ENCODE measurements at regions not wholly inside any gene's neighbourhood (a gene's known extent, or its start where the extent isn't known, plus 50 kb on each side); places are given as distances from the start of the nearest gene placed in this dataset.

DNA sequence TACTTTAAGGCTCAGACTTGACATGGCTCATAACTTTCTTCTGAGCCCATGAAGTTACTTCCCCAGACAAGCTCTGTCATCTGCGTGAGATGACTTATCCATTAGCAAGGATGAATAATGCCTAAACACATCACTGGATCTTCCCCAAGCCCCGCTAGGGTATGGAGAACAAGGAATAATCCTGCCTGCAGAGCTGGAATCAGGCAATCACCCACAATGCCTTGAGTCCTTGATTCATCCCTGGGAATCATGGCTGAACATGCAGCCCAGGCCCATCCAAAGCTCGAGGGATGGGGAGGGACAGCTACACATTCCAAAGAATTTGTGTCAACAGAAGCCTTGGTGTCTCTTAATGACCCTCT is 131.7 kb downstream of the PSMG1 start:
- no peaks in the 10 kb centered on the region for H3K36me3 ChIP-seq
- peaks cover 0 to 19% (median 7%) of the 10 kb centered on the region in 6 donors for H3K4me1 ChIP-seq
- H3K9me3 ChIP-seq = no peaks in the 10 kb centered on the region
- H3K27ac ChIP-seq = peak overlapping the region in 3 of 8 donors; percentile 16 to 32 (median 29)
- H3K27me3 ChIP-seq (replicated peaks in 1 of 7) = no peaks in the 10 kb centered on the region
- intact Hi-C loops (cut with DNase I; ENCODE audit: low total_unique reads) = no loop called here
- 75 to 91% (median 86%) methylated on average over 3 of the region's 3 CpGs for WGBS, 5 donors
- no peak overlapping the region for H3K4me3 ChIP-seq
- TF ChIP-seq POLR2A (IDR thresholded peaks at IDR 0.05) (no peak), POLR2AphosphoS5 (IDR thresholded peaks at IDR 0.05) (no peak)
- TF ChIP-seq, protein P1, sequence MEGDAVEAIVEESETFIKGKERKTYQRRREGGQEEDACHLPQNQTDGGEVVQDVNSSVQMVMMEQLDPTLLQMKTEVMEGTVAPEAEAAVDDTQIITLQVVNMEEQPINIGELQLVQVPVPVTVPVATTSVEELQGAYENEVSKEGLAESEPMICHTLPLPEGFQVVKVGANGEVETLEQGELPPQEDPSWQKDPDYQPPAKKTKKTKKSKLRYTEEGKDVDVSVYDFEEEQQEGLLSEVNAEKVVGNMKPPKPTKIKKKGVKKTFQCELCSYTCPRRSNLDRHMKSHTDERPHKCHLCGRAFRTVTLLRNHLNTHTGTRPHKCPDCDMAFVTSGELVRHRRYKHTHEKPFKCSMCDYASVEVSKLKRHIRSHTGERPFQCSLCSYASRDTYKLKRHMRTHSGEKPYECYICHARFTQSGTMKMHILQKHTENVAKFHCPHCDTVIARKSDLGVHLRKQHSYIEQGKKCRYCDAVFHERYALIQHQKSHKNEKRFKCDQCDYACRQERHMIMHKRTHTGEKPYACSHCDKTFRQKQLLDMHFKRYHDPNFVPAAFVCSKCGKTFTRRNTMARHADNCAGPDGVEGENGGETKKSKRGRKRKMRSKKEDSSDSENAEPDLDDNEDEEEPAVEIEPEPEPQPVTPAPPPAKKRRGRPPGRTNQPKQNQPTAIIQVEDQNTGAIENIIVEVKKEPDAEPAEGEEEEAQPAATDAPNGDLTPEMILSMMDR (IDR thresholded peaks at IDR 0.05 in 8 of 11, conservative IDR thresholded peaks at IDR 0.05 in 3 of 11) = no peak
- no peak for DNase-seq

DNA sequence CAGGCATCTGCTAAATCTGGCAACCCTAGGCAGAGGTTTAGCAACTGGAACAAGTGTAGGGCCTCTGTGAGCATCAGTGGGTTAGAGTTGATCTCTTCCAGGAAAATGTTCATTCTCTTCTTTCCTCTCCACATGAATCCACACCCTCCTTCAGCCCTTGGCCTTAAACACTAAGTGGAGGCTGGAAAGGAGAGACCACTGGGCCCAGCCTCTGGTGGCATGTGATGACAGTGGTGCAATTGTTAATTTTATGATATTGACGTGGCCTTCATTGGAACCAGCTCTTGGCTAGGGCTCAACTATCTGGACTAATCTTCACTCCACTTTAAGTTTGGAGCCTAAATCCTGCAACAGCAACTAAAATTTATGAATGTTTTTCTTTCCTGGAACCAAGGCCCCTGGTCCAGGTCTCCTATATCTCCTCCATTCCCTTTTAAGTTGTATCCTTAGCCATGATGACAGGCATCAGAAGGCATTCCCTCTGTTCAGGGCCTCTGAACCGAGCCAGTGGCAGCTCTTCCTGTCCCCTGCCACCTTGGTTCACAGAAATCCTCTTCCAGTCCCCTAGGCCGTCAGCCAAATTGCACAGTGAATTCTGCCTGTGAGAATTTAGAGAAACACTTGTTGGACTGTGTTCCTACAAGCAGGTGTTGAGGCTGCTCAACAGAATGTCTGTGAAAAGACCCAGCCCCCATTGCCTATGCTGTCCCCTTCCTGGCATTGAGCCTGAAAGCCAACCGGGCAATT is 132.2 kb downstream of the PSMG1 start:
- TF ChIP-seq POLR2A (IDR thresholded peaks at IDR 0.05) (no peak), POLR2AphosphoS5 (IDR thresholded peaks at IDR 0.05) (no peak)
- TF ChIP-seq, protein P1 (IDR thresholded peaks at IDR 0.05 in 8 of 11, conservative IDR thresholded peaks at IDR 0.05 in 3 of 11) = no peak
- WGBS, 5 donors = 45 to 64% (median 58%) methylated on average over 4 of the region's 4 CpGs

DNA sequence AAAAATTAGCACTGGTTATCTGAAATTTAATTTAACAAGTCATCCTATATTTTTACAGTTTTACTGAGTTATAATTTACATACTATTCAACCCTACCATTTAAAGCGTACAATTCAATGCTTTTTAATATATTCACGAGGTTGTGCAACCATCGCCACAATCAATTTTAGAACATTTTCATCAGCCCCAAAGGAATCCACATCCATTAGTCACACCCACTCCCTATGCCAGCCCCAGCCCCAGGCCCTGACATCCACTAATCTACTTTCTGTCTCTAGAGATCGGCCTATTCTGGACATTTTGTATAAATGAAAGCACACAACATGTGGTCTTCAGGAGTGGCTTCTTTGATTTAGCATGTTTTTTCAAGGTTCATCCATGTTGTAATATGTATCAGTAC is 134.7 kb downstream of the PSMG1 start:
- no peaks in the 10 kb centered on the region for H3K27me3 ChIP-seq (replicated peaks in 1 of 7)
- H3K36me3 ChIP-seq = no peaks in the 10 kb centered on the region
- intact Hi-C loops (cut with DNase I; ENCODE audit: low total_unique reads) = no loop called here
- no peaks in the 10 kb centered on the region for H3K9me3 ChIP-seq
- WGBS, 5 donors = 94 to 99% (median 95%) methylated on average over 4 of the region's 4 CpGs
- DNase-seq = no peak
- no peak overlapping the region for H3K4me3 ChIP-seq
- TF ChIP-seq, protein P1 (IDR thresholded peaks at IDR 0.05 in 8 of 11, conservative IDR thresholded peaks at IDR 0.05 in 3 of 11) = no peak
- TF ChIP-seq POLR2AphosphoS5 (IDR thresholded peaks at IDR 0.05) (no peak), POLR2A (IDR thresholded peaks at IDR 0.05) (no peak)
- H3K4me1 ChIP-seq = peaks cover 0 to 10% (median 0%) of the 10 kb centered on the region in 6 donors
- H3K27ac ChIP-seq = no peak overlapping the region

More for the DNA sequence above, 132.2 kb downstream of the PSMG1 start:
- Histone ChIP-seq H3K4me3 (no peak overlapping the region), H3K27me3 (replicated peaks in 1 of 7) (no peaks in the 10 kb centered on the region), H3K36me3 (no peaks in the 10 kb centered on the region), H3K27ac (peak overlapping the region in 3 of 8 donors; percentile 16 to 32 (median 29)), H3K4me1 (peaks cover 0 to 18% (median 4%) of the 10 kb centered on the region in 6 donors), H3K9me3 (no peaks in the 10 kb centered on the region)
- intact Hi-C loops (cut with DNase I; ENCODE audit: low total_unique reads) = no loop called here
- DNase-seq = no peak

DNA sequence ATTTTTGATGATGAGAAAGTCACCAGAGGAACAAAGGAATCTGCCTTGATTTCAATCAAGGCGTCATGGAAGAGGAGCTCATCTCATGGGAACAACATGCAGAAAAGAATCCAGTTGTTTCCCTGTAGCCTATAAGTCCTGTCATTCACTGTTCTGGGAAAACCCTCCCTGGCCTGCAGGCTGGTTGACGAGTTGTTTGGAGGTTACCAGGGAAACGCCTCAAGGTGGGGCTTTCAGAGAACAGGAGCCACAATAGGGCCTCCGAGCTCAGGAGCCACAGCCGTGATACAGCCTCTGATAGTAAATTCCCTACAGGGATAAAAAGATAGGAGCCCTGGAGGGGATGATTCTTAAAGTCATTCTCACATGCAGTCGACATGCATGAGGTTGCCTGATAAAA is 135.2 kb downstream of the PSMG1 start:
- WGBS, 5 donors = 70 to 84% (median 81%) methylated on average over 6 of the region's 6 CpGs
- intact Hi-C loops (cut with DNase I; ENCODE audit: low total_unique reads) = no loop called here
- no peak overlapping the region for H3K4me3 ChIP-seq
- no peak for DNase-seq
- H3K27me3 ChIP-seq (replicated peaks in 1 of 7) = no peaks in the 10 kb centered on the region
- peak overlapping the region in 4 of 8 donors; percentile 62 to 79 (median 70) for H3K27ac ChIP-seq
- H3K36me3 ChIP-seq = no peaks in the 10 kb centered on the region
- H3K4me1 ChIP-seq = peaks cover 0 to 10% (median 0%) of the 10 kb centered on the region in 6 donors
- H3K9me3 ChIP-seq = no peaks in the 10 kb centered on the region
- TF ChIP-seq, protein P1 (IDR thresholded peaks at IDR 0.05 in 8 of 11, conservative IDR thresholded peaks at IDR 0.05 in 3 of 11) = no peak
- TF ChIP-seq POLR2AphosphoS5 (IDR thresholded peaks at IDR 0.05) (no peak), POLR2A (IDR thresholded peaks at IDR 0.05) (no peak)
